Natural killer cell treated with Interleukin-12 subunit alpha and Interleukin-12 subunit beta and Interleukin-15 and Interleukin-18, amount 100 ng/mL, for 72 hours (primary cell): ENCODE measurements at regions not wholly inside any gene's neighbourhood (a gene's known extent, or its start where the extent isn't known, plus 50 kb on each side); places are given as distances from the start of the nearest gene placed in this dataset.
"Not testable (repeated sequence)": the region's sequence is repeated elsewhere in the genome, so short reads cannot be mapped to it uniquely, and the experiment has no call there.

ENCODE experiments used
- ATAC-seq, 2 donors: fragments of 150-1000 bp; cut with Tn5 transposase in 1 of 2; sonication (Bioruptor Pico), chemical (Tn5 transposase) in 1 of 2; 2 replicates each; pipeline ENCODE4 v1.10.0; 2021
- DNase-seq: peaks from one replicate; pipeline ENCODE4 v3.0.0; 2022; ENCODE audit warnings: low spot score
- H3K27ac Mint-ChIP-seq, 2 donors: 1 replicate in 1 of 2; 2 replicates in 1 of 2; pipeline ENCODE4 v1.8.0; 2022; ENCODE audit warnings: mixed read lengths in 2 of 2, mild to moderate bottlenecking in 1 of 2, moderate library complexity in 1 of 2
- H3K27me3 Mint-ChIP-seq, 2 donors: 1 replicate in 1 of 2; 2 replicates in 1 of 2; pipeline ENCODE4 v1.8.0; 2022; ENCODE audit warnings: mixed read lengths in 2 of 2
- H3K36me3 Mint-ChIP-seq: one replicate; pipeline ENCODE4 v1.8.0; 2022; ENCODE audit warnings: mixed read lengths
- H3K4me1 Mint-ChIP-seq, 2 donors: 1 replicate in 1 of 2; 2 replicates in 1 of 2; pipeline ENCODE4 v1.8.0; 2022; ENCODE audit warnings: low read depth in 2 of 2, mixed read lengths in 2 of 2, mild to moderate bottlenecking in 1 of 2
- H3K4me3 Mint-ChIP-seq: one replicate; pipeline ENCODE4 v1.8.0; 2022; ENCODE audit warnings: mixed read lengths
- H3K9me3 Mint-ChIP-seq: 2 replicates; pipeline ENCODE4 v1.8.0; 2022; ENCODE audit warnings: mixed read lengths

DNA sequence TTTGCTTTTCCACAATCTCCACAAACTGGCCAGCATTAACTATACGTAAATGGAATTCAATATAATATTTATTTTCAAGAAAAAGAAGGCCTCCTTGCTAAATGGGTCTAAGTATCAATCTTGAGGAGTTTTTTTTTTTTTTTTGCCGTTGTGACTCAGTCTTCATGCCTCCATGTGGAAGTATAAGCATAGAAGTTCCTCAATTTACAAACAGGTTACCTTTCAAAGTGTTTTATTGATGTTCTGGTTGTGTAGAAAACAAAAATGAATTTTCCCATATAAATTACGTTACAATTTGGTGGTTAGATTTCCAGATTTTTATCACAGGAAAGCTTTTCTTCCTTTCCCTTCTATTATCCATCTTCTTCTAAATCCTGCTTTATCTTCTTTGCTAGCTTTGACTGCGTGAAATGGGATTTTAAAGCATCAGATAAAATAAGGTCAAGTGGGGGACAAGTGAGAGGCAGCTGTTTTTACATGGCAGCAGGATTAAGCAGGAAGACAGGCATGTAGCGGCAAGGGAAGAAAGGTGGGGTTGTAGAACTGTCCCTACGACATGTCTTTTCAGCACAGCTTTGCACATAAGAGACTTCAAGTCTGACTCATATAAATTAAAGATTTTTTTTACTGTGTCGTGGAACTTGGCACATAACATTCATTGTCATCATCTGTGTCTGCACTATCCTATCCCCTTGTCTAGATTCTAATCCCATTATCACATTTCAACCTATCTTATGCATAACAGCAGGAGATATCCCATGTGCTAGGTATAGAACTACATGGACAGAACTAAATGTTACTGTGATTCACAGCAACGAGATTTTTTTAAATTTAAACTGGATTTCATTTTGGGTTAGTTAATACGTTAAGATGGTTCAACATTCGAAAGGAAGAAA is 135.3 kb upstream of the FAM3C start:
- peaks cover 50 to 63% of the 10 kb centered on the region in 2 donors for H3K4me1 Mint-ChIP-seq
- DNase-seq (no peak), ATAC-seq (no peak)
- peak overlapping the region; percentile 97 to 98 for H3K27ac Mint-ChIP-seq
- peaks cover 6% of the 10 kb centered on the region for H3K9me3 Mint-ChIP-seq
- peaks cover 13% of the 10 kb centered on the region for H3K36me3 Mint-ChIP-seq
- H3K4me3 Mint-ChIP-seq, result peak overlapping the region; percentile 91
- no peaks in the 10 kb centered on the region for H3K27me3 Mint-ChIP-seq

DNA sequence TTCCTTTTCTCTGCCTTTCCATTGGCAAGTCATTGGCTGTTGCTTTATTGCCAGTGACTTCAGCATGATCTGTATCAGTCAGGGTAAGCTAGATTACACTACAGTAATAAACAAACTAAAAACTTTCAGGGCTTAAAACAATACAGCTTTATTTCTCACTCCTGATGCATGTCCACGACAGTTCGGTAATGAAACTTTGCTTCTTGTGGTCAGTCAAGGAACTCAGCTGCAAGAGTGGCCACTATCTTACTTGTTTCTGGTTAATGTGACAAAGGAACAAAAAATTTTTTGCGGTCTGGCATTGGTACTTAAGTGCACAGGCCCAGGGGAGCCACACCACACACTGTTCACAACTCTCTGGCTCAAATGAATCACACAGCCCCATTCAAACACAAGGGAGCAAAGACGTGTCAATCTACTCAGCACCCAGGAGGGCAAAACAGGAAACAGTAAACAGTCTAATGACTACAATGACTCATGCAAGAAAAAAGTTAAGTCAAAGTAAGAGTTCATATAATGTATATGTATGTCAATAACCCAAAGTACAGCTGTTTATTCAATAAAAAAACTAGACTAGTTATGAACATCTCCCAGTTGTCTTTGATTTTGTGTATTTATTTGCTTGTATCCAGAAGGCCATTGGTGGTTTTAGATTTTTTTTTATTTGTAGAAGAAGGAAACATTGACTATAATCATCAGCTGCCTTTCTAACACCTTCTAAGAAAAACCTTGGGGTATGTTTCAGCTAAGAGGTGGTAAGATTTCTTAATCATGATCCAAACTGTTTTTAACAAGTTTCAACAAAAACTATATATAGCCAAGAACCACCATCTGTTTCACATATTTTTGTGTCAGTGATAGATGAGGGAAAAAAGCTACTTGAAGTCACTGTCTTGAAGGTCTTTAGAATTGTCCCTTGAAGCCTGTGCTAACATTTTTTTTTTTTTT is 134.4 kb upstream of the FAM3C start:
- DNase-seq, result peak; percentile 91
- peak; percentile 99 for ATAC-seq
- peaks cover 54 to 61% of the 10 kb centered on the region in 2 donors for H3K4me1 Mint-ChIP-seq
- H3K27ac Mint-ChIP-seq, result peak overlapping the region; percentile 97 to 98
- H3K36me3 Mint-ChIP-seq, result peaks cover 13% of the 10 kb centered on the region
- H3K9me3 Mint-ChIP-seq, result peaks cover 6% of the 10 kb centered on the region
- H3K4me3 Mint-ChIP-seq, result peak overlapping the region; percentile 91
- no peaks in the 10 kb centered on the region for H3K27me3 Mint-ChIP-seq

DNA sequence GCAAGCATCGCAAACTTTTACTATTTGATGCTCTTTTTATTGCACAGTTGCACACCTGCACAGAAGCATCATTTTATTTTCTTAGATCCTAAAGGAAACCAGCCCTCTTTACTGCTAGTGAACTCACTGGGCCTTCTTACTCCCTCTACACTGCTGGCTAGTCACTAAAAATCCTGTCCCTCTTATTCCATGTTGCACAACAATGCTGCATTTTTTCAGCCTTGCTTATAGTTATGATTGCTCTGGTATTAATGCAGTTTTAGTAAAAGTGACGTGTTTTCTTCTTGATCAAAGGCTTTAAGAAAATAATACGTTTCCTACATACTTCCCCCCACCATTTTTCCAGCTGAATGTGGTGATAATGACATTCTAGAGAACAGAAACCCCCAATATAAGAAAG is 132.9 kb upstream of the FAM3C start:
- H3K36me3 Mint-ChIP-seq, result peaks cover 13% of the 10 kb centered on the region
- peaks cover 6% of the 10 kb centered on the region for H3K9me3 Mint-ChIP-seq
- DNase-seq (no peak), ATAC-seq (no peak)
- peak overlapping the region; percentile 91 for H3K4me3 Mint-ChIP-seq
- H3K27ac Mint-ChIP-seq, result peak overlapping the region; percentile 97 to 98
- peaks cover 50 to 54% of the 10 kb centered on the region in 2 donors for H3K4me1 Mint-ChIP-seq
- H3K27me3 Mint-ChIP-seq, result no peaks in the 10 kb centered on the region

DNA sequence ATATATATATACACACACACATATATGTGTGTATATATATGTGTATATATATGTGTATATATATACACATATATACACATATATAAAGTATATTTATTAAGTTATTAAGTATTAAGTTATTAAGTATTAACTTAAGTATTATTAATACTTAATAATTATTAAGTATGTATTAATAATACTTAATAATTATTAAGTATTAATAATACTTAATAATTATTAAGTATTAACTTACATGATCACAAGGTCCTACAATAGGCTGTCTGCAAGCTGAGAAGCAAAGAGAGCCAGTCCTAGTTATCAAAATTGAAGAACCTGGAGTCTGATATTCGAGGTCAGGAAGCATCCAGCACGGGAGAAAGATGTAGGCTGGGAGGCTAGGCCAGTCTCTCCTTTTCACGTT is 130.1 kb upstream of the FAM3C start:
- not testable (repeated sequence) for H3K27me3 Mint-ChIP-seq, DNase-seq, H3K4me3 Mint-ChIP-seq, H3K36me3 Mint-ChIP-seq, H3K9me3 Mint-ChIP-seq, ATAC-seq
- peaks cover 42 to 47% of the 10 kb centered on the region in 2 donors for H3K4me1 Mint-ChIP-seq
- H3K27ac Mint-ChIP-seq, result peak overlapping the region in 1 of 2 donors; percentile 58

DNA sequence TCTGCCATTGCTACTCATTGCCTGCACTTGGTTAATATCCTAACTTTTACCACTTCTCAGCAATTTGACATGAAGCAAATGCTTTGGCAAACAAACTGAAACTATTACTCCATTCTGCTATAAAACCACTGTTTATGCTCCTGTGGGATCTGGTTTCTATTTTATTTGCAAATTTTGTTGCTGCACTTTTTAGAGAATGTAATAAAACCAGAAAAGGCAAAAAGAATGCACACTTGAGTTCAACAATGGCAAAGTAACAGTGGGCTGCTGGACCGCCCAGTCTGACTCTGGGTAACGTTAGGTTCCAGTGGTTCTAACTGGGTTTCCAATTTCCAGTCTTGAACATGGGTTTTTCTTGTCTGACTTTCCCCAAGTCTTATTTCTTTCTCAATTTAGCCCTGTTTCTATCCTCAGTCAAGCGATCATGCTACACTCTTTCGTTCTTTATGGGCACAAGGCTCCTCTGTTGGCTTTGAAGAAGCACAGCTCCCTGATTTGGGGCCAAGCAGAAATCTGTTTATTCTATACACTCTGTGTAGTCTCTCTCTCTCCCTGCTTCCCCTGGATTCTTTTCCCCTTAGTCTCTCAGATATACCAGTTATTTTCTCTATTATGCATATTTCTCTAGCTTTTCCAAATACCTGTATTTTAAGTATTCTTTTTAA is 129.2 kb upstream of the FAM3C start:
- peaks cover 42 to 49% of the 10 kb centered on the region in 2 donors for H3K4me1 Mint-ChIP-seq
- no peak for ATAC-seq
- H3K36me3 Mint-ChIP-seq, result peaks cover 7% of the 10 kb centered on the region

DNA sequence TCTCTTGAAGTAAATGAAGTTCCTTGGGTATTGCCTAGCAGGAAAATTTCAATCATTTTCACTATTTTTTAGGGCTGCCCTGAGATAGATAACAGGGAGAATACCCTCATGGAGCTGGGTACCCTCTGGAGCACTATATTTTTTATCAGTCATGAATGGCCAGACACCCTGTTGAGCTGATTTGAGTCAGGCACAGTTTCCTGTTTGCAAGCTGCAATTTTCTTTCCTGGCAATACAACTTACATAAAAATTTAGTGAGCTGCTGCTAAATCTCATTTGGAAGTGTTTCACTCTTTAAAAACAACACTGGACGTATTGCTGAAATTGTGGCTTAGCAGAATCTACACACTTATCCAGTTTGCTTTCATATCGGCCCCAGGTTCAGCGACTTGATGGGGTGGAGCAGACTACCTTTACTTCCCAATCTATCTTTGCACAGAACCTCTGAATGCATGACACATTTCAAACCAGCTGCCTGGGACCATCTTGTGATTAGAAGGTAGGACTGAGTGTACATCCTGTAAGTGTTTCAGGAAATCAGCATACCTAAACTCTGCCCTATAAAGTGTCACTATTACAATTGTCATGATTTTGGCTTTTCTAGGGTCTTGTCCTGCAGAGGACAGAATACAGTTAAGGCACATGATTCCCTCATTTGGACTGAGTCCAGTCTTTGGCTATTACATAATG is 125.7 kb upstream of the FAM3C start:
- H3K4me1 Mint-ChIP-seq, result peaks cover 27 to 34% of the 10 kb centered on the region in 2 donors
- DNase-seq (no peak), ATAC-seq (peak in 1 of 2 donors; percentile 76)
- H3K27ac Mint-ChIP-seq, result peak overlapping the region; percentile 16 to 45
- H3K4me3 Mint-ChIP-seq, result peak overlapping the region; percentile 13
- H3K9me3 Mint-ChIP-seq, result peaks cover 4% of the 10 kb centered on the region
- H3K27me3 Mint-ChIP-seq, result no peaks in the 10 kb centered on the region
- H3K36me3 Mint-ChIP-seq, result peaks cover 6% of the 10 kb centered on the region

More for the DNA sequence above, 129.2 kb upstream of the FAM3C start:
- Mint-ChIP-seq H3K27ac (peak overlapping the region in 1 of 2 donors; percentile 21), H3K9me3 (peaks cover 3% of the 10 kb centered on the region), H3K4me3 (no peak overlapping the region), H3K27me3 (no peaks in the 10 kb centered on the region)
- no peak for DNase-seq

DNA sequence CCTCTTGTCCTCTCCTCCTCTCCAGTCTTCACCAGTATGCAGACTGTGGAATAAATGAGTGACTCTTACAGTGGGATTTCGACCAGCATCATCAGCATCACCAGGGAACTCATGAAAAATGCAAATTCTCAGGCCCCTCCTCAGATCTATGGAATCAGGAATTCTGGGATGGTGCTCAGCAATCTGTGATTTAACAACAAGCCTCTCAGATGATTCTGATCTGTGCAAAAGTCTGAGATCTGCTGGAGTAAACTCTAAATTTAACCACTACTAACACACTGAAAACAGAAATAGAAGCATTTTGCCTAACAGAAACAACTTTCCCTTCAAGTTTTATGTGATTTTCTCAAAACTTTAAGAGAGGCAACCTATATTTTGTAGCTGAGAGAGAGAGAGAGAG is 124.8 kb upstream of the FAM3C start:
- Mint-ChIP-seq H3K27ac (peak overlapping the region; percentile 16 to 68), H3K4me3 (no peak overlapping the region), H3K4me1 (peaks cover 27 to 34% of the 10 kb centered on the region in 2 donors), H3K9me3 (peaks cover 4% of the 10 kb centered on the region), H3K27me3 (no peaks in the 10 kb centered on the region), H3K36me3 (peaks cover 6% of the 10 kb centered on the region)
- DNase-seq (no peak), ATAC-seq (no peak)

DNA sequence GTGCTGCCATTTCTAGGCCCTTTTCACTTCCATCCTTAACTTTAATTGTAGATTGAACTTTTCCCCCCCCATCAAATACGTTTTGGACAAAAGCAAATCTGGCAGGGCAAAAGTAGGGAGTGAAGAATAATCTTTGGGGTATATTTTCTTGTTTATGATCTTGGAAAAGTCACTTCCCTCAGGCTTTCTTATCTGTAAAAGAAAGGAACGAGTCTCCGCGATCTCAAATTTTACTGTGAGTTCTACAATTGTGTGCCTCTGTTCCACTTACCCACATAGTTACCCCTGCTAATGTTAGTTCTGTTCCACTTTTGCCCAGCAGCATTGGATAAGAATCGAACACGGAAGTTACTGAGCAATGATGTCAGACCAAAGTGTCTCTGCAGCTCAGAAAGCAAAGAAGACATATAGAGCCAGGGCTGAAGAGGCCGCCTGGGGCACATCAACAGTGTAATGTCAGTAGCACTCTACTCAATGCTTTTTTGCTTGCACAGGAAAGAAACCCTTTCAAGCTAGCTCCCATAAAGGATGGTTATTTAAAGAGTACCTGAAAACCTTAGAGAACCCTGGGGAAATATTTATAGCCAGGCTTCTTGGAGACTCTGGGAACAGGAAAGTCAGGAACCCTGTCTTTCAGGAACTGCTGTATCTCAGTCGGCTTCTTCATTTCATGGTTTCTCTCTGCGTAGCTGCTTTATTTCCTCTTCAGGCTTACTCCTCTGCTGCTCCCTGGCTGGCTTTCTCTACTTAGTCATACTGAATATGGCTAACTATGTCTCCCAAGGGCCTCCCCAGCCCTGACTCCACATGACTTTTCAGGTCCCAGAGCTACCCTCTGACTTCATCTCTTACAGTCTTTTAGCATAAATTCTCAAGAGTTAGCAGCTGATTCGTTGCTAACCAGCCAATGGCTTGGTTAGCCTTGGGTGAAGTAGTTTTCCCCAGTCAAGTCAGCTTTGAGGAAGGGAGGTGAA is 123.7 kb upstream of the FAM3C start:
- H3K4me3 Mint-ChIP-seq, result no peak overlapping the region
- H3K36me3 Mint-ChIP-seq, result peaks cover 6% of the 10 kb centered on the region
- no peaks in the 10 kb centered on the region for H3K27me3 Mint-ChIP-seq
- ATAC-seq (peak; percentile 56 to 70), DNase-seq (no peak)
- peaks cover 27 to 28% of the 10 kb centered on the region in 2 donors for H3K4me1 Mint-ChIP-seq
- peak overlapping the region; percentile 16 to 68 for H3K27ac Mint-ChIP-seq
- H3K9me3 Mint-ChIP-seq, result peaks cover 4% of the 10 kb centered on the region

DNA sequence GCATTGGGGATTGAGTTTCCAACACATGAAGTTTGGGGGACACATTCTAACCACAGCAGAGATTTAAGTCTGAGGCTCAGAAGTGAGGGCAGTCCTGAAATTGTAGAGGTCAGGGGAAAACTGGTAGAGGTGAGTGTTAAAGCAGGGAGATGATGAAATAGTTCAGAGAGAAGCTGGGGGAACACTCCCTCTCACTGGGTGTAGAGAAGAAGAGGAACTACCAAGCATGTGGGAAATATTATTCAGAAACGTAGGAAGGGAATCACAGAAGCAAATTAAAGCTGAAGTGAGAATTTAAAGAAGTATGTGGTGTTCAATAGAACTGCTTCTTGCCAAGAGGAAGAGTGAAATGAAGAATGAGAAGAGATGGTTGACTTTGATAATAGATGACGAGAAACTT is 121.5 kb upstream of the FAM3C start:
- H3K27me3 Mint-ChIP-seq, result no peaks in the 10 kb centered on the region
- no peak for DNase-seq
- H3K4me1 Mint-ChIP-seq, result peaks cover 27 to 28% of the 10 kb centered on the region in 2 donors
- H3K4me3 Mint-ChIP-seq, result no peak overlapping the region
- peak overlapping the region in 1 of 2 donors; percentile 30 for H3K27ac Mint-ChIP-seq
- H3K9me3 Mint-ChIP-seq, result peaks cover 4% of the 10 kb centered on the region
- ATAC-seq, result no peak
- peaks cover 6% of the 10 kb centered on the region for H3K36me3 Mint-ChIP-seq

DNA sequence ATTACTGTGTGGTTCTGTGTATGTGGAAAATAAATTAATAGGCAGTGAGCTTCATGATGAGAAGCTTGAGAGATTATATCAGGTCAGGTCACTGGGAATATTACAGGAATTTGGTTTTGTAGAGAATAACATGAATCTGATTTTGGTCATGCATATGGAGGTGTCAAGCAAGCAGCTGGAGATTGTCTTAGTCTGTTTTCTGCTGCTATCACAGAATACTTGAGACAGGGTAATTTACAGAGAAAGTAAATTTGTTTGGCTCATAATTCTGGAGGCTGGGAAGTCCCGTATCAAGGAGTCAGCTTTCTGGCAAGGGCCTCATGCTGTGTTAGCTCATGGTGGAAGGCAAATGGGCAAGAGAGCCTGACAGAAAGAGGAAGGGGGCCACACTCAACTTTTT is 120.7 kb upstream of the FAM3C start:
- peaks cover 7% of the 10 kb centered on the region for H3K9me3 Mint-ChIP-seq
- ATAC-seq (no peak), DNase-seq (no peak)
- peaks cover 24% of the 10 kb centered on the region in 2 donors for H3K4me1 Mint-ChIP-seq
- no peak overlapping the region for H3K27ac Mint-ChIP-seq
- H3K36me3 Mint-ChIP-seq, result peaks cover 11% of the 10 kb centered on the region
- H3K27me3 Mint-ChIP-seq, result no peaks in the 10 kb centered on the region
- H3K4me3 Mint-ChIP-seq, result no peak overlapping the region

DNA sequence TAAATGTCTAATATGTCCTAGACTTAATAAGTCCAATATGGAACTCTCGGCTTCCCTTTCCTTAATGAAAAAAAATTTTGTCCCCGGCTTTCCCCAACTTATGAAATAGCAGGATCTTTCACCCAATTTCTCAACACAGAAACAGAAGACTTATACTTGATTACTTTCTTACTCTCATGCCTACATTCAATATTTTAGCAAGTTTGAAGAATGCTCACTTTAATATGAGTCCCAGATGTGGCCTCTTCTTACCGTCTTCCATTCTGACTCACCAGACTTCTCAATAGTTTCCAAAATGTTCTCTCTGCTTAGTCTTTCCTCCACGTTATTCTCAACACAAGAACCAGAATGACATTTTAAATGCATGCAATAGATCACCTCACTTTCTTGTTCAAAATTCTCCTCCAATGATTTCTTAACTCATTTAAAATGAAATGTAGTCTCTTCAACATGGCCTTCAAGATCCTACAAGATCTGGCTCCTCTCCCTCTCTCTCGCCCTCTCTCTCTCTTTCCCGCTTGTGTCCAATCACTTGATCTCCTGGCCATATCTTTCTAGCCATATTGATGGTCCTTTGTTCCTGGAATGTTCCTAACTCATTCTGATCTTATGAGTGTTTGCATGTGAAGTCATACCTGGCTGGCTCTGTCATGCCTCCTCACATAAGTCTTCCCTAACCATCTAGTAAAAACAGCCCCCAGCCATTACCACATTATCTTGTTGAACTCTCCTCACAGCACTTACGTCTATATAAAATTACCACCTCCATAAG is 119.7 kb upstream of the FAM3C start:
- Mint-ChIP-seq H3K27me3 (no peaks in the 10 kb centered on the region), H3K4me1 (peaks cover 14 to 16% of the 10 kb centered on the region in 2 donors), H3K9me3 (peaks cover 11% of the 10 kb centered on the region), H3K4me3 (no peak overlapping the region), H3K27ac (no peak overlapping the region), H3K36me3 (peaks cover 13% of the 10 kb centered on the region)
- no peak for DNase-seq
- ATAC-seq, result no peak
